DMS53 (cell line): ENCODE measurements at regions not wholly inside any gene's neighbourhood (a gene's known extent, or its start where the extent isn't known, plus 50 kb on each side); places are given as distances from the start of the nearest gene placed in this dataset.

Experiments used
- DNase-seq: peaks from one replicate; lab custom pipeline; 2025; lab: John Stamatoyannopoulos, UW

DNA sequence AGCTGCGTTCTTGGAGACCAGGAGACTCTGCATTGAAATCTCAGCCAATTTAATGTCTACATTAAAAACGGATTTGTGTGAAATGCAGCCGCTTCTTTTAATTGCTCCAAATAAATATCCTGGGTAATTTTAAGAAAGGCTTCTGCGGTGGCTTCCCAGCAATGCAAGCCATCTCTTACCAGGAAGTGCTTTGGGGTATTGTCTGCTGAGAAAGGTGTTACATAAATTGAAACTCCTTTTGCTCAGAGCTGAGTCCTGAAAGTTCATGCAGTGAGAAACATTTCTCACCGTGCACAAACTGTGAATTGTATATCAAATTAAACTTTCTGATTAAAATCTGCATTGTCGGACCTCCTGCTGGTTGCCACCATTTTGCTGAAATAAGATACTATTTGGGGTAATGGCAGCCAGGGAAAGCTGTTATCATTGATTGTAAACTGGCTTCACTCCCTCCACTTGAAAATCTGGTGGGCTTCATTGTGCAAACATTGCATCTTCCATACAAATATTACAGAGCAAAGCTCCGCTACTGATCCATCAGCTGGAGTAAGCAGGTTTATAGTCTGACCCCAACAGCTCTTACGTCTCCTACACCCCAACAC, 59.5 kb downstream of the ZIC5 start:
- DNase-seq, result no peak

DNA sequence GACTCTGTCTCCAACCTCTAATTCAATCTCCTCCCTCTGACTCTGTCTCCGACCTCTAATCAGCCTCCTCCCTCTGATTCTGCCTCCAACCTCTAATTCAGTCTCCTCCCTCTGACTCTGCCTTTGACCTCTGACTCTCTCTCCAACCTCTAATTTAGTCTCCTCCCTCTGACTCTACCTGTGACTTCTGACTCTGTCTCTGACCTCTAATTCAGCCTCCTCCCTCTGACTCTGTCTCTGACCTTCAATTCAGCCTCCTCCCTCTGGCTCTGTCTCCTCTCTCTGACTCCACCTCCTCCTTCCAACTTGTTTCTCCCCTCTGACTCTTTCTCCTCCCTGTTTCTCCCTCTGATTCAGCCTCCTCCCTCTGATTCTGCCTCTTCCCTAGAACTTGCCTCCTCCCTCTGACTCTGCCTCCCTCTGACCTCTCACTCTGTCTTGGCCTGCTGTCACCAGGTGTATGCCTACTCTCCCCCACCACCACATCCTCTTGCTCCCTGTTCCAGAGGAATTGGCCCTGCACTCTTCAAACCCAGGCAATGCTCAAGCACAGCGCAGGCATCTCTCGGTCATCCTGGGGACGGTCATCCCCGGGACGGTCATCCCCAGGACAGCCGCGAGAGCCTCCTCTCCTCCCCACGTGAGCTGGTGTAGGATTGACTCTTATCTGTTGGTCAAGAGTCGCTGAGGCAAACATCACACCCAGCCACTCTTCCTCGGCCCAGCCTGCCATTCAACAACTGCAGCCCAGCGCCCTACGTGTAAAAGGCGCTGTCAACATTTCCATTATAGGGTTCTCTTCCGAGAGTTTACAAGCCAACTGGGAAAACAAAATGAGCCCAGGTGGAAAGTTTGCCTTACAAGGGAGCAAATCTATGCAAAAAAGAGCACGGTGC, 60.2 kb downstream of the ZIC5 start:
- DNase-seq, result no peak

DNA sequence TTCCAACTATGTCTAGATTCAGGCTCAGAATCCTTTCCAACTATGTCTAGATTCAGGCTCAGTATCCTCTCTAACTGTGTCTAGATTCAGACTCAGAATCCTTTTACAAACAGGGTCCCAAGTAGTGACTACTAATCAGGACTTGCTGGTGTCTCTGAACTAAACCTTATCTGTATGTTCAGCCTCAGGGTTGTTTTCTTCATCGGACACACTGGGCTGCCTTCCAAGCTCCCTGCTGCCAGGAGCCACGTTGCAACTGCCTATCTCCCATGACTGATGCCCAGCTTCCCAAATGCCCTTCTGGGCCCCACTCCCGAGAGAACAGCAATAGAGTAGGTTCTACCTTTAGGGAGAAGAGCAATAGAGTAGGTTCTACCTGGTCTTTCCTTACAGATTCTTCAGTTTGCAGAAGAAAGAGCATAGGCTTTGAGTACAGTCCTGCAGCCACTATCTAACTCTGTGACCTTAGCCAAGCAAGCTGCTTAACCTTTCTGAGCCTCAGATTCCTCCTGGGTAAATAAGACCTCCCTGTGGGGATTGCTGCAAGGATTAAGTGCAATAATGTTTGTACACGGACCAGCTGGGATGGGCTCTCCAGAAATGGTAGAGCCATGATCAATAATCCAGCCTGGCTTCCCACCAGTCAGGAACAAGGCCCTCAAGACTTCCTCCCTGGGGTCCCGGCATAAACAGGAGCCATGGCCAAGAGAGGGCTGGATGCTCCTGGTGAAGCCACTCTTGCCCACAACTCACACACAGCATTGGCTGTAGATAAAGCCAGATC, 61.5 kb downstream of the ZIC5 start:
- no peak for DNase-seq

DNA sequence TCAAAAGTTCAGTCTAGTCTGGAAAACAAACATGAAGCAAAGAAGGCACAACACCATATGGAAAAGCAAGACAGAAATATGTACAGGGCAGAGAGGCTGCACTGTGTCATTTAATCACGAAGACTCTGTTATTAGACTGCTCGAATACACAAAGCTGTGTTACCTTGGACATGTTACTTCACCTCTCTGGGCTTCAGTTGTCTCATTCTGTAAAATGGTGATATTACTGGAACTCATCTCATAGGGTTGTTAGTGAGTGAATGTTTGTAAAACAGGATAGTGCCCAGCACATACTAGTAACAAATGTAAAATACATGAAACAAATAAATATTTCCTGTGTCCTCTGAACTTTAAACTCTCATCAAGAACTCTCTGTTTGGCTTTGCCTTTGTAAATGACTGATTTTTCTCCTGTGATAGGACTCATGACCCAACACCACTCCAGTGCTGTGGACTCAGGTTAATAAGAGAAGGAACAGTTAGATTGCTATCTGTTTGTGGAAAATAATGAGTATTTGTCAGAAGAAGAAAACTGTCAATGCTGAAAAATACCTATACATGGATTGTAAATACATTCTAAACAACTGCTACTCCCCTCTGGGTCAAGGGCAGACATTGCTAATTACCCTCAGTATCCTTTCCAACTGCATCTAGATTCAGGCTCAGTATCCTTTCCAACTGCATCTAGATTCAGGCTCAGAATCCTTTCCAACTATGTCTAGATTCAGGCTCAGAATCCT, 62.3 kb downstream of the ZIC5 start:
- no peak for DNase-seq

DNA sequence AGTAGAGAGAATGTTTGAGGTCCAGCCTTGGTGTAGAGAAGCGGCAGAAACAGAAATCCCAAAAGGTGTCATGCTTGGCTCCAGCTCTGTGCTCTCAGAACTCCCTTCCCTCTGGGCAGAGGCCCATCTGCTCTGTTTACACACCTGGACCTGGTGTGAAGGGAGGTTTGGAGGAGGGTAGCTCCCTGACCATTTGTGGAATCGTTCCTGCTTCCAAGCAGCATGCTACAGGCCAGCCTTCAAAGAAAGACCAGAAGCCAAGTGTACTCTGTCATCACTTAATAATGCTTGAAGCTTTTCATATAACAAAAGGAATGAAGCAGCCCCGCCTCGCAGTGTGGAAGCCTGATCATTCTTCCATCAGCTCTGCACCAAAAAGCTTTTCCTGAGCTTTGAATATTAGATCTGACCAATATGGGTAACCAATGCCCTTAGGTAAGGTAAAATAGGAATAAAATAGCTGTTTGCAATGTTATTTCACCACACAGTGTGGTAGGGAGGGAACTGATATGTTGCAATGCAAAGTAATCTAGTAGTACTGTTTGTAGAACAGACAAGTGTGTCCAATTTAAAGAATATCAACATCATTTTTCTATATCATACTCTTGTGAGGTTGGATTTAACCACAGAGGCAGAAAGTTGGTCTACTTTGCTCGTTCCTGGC, 63.3 kb downstream of the ZIC5 start:
- DNase-seq, result peak; percentile 58

DNA sequence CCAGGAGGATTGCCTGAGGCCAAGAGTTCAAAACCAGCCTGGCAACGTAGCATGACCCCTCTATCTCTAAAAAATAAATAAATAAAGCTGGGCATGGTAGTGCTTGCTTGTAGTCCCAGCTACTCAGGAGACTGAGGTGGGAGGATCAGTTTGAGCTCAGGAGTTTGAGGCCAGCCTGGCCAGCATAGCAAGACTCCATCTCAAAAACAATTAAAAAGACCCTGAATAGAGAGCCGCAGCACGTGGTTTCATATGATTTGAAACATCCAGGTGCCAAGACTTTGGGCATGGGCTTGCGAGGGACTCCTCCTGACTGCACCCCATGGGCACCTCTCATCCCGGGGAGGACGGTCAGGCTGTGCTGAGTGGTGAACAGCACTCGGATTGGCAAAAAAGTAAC, 63.9 kb downstream of the ZIC5 start:
- no peak for DNase-seq

DNA sequence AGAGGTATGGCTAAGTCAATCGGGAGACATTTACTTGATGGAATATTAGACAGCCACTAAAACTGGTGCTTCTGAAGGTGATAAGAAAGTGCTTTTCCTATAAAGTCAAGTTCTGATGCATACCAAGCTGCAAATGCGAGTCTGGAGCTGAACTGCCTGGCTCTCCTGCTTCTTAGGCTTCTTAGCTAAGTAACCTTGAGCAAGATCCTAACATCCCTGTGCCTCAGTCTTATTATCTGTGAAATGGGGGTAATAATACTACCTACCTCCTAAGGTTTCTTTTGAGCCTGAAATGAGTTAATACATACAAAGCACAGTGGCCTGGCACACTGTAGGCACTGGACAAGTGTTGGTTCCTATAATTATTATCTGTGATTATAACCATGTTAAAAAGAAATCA, 64.5 kb downstream of the ZIC5 start:
- DNase-seq, result no peak

DNA sequence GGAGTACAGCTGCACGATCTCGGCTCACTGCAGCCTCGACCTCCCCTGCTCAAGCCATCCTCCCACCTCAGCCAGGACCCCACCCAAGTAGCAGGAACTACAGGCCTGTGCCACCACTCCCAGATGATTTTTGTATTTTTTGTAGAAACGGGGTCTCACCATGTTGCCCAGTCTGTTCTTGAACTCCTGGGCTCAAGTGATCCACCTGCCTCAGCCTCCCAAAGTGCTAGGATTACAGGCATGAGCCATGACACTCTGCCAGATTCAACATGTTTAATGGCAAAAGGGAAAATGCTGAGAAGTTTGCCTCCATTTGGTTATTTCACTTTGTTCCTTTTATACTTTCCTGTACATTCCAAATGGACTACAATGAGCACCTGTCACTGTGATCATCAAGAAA, 65.8 kb downstream of the ZIC5 start:
- DNase-seq, result no peak

DNA sequence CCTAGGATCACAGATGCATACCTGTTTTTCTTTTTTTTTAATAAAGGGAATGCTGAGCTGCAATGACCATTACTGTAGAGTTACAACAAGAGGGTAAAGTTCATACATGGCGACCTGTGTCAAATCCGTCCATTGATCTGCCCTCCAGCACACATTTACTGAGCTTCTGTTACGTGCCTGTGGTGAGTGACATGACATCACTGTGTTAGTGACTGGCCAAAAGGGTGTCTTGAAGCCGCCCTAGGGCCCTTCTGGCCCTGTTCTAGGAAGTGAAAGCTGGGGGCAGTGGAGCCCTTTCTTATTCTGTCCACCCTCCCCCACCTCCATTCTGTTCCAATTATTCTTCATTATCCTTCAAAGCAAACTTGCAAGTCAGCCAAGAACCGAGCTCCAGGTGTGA, 66.3 kb downstream of the ZIC5 start:
- DNase-seq, result no peak

DNA sequence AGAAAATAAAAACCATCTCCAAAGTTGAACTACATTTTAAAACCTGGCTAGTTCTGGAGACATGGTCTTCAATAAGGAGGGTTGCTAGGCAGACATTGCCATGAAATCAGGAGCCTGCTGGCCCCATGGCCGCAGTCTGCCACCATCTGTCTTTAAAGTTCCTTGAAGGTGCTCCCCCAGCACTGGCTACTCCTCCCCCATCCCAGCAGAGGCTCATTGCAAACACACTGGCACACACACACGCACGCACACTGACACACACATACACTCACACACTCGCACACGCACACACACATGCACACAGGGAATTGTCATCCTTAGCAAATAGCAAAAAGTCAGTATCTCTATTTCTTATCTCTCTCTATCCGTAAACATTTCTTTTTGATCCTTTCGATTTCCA, 68.4 kb downstream of the ZIC5 start:
- DNase-seq, result no peak

DNA sequence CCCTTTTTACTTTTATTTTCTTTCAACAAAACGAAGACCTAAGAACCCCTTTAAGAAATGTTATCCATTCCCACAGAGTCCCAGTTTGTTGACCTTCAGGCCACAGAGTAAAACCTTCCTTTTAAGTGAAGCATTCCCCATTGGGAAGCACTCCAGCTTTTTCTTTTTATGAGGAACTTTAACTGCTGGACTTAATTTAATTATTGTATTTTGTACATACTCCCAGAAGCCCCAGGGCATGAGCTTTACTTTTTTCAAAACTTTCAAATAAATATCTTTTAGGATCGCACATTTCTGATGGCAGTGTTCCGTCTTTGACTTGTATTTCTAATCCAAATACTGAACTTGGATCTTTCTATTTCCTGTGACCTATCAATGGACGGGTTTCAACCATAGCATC, 68.9 kb downstream of the ZIC5 start:
- DNase-seq, result no peak

DNA sequence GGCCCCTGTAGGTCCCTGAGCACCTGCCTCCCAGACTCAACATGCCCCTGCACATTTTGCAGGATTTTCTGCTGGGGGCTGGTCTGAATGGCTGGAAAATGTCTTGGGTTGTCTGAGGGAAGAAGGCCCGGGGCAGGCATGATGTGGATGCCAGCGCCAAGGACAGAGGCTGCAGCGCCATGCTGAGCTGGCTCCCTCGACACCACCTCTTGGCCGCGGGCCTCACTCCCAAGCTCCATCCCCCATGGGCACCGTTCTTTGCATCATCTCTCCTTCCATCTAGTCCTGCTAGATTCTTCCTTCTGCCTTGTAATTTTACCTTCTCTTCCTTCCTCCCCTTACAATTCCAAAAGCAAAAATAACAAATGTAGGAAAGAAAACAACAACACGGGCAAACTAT, 70.6 kb downstream of the ZIC5 start:
- no peak for DNase-seq

DNA sequence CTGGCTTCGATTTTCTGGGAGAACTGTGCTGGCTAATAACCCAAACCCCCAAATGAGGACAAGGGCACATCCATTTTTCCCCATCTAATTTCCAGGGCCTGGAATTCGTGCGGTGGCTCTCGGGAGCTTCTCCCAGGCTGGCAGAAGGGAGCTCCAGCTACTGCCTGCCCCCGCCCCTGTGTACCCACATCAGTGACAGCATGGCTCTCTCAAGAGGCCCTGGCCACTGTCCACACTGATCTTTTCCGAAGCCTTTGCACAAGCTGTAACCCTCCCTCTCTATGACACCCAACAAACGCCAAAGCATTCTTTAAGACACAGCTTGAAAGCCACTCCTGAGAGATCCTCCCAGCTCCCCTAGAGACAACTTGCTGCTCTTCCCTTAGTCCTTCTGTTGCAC, 73.1 kb downstream of the ZIC5 start:
- no peak for DNase-seq

DNA sequence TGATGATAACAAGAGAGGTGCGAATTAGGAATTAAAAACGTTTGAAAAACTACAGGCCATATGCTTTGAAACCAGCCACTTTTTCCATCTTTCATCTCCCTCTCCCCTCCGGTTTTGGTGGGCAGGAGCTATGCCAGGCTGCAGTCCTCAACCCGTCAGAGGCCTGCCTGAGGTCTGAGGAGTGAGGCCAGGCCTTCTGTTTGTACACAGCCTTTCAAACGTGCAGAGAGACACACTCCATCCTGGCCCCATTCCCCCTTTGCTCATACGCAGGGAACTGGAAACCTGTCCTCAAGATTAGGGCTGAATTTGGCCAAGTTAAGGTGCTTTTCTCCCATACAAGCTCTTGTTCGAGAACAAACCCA, 74.5 kb downstream of the ZIC5 start:
- no peak for DNase-seq

DNA sequence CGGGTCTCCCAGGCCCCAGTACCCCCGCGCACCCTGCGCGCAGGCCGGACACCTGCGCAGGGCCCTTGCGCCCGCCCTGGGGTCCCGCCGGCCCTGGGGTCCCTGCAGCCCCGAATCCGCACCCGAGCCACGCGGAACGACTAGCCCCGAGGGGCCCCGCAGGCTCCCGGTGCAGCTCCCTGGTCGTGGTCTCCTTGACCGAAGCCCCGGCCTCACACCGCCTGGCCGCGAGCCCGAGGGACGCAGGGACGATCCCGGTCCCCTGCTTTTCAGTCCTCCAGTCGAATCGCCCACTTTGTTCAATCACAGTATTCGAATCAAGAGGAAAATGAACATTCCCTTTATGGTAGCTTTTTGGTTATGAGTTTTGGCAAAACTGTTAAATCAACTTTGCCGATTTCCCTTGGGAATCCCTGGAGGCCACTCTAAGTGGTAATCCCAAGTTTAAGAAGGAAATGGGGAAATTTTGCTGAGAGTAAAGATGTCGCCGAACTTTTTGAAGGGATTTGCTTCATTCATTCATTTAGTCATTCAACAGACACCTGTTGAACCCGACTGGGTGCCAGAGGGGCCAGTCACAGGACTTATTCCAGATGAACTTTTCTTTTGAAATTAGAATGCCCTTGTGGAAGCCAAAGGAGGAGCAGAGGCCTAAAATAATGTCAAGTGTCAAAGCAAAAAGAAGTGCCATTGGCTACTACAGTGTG, 75.0 kb downstream of the ZIC5 start:
- no peak for DNase-seq

DNA sequence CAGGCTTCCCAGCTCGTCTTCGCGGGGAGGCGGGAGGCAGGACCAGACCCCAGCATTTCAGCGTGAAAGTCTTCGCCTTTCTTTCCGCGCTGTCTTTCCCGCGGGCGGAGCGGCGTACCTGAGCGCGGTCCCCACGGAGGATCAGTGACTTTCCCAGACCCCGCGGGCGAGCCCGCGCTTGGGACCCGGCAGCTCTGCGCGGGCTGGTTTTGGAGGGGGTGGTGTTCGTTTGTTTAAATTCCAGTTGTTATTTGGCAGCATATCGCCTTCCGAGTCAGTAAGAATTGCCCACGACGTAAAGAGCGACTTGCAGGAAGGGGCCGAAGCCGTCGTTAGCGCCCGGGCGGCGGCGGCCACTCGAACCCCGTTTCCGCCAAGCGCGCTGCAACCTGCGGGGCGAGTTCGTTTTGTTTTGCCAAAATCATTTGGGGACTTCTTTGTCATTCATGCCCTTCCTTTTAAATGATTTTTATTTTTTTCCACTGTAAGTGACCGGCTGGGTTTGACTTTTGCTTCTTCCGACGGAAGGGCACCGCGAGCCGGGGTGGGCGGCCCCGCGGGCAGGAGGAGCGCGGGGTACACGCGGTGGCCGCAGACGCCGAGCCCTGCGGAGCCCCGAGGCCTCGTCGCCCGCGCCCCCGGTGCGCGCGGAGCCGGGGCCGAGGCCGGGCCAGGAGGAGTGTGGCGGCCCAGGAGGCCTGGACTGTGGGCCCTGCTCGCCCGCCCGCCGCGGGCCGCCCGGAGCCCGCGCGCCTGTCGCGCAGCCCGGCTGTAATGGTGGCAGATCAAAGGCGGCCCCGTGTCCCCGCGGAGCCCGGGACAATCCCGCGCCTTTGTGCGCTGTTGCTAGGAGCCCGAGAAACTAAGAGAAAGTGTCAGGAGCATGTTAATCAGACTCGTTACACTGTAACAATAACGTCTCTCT, 75.9 kb downstream of the ZIC5 start:
- peak; percentile 29 for DNase-seq

DNA sequence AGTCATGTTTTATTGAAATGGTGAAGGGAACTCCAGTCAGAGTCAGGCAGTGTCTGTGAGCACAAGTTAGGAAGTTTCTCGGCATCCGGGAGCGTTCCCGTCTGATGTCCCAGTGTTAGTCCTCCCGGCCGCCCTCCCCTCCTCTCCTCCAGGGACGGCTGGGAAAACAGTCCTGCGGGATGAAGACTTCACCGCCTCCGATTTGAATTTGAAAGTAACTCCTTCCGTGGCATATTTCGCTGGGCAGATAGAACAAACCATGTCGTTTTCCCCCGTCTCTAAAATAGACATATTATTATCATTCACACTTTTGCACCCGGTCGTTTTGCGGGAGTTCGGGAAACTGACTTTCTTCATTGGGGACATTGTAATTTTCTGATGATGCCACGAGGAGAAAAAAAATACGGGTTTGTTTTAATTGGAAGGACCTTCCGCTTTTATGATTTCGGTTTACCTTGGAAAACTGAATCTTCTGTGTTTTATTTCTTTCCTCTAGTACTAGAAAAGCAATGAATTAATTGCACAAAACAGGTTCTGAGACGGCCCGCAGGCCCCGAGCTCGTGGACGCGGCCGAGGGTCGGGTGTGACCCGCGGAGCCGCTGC, 76.6 kb downstream of the ZIC5 start:
- DNase-seq, result peak; percentile 28

DNA sequence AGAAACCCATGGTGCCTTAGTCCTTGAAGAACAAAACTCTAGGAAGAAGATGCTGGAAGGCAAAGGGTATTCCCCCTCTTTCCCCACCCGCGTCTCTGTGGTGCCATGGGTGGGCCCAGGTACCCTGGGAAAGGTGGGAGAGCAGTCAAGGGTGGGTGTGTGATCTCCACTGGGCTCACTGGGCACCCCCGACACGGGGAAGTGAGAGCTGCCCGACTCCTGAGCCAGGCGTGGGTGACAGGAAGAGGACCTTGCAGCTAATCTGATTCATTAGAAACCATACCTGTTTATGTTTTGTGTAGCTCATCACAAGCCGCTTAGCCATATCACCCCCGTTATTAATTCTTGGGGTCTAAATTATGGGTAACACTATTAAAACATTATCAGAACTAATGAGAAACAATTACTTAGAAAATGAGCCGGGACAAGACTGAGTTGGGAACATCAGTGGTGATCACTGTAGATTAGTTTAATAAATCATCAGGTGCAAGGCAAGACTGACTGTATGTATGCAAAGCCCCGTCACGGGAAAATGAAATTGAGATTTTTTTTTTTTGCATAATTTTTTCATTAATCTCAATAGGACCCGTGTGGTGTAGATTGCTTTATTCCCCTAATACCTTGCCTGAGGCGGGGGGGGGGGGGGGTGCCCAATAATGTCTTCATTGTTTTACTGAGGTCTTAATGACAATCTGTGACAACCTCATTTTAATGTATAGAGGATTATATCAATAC, 77.3 kb downstream of the ZIC5 start:
- no peak for DNase-seq

DNA sequence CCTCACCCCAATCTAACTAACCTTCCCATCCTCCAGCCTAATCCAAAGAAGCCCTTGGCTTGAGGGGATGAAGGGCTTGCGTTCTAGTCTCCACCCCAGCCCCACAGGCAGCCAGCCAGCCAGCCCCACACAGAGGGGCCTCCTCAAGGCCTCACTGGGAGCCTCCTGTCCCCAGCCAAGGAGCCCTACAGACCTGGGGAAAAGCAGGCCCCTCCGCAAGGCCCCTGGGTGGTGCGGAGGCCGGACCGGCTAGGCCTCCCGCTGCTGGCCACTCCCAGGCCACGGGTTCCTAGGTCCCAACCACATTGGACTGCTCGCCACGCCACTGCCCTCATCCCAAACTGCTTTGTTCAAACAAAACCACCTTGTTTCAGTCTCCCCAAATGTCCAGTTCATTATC, 78.0 kb downstream of the ZIC5 start:
- no peak for DNase-seq
